HFF-Myc (cell line): ENCODE measurements at regions not wholly inside any gene's neighbourhood (a gene's known extent, or its start where the extent isn't known, plus 50 kb on each side); places are given as distances from the start of the nearest gene placed in this dataset.

Experiments used
- DNase-seq: peaks from one replicate; pipeline ENCODE4 v3.0.0-alpha.2; 2011; ENCODE audit warnings: low read depth; ENCODE audit errors: extremely low read depth
- H3K4me3 ChIP-seq: replicated peaks from 2 replicates; pipeline ENCODE4 v1.5.1; 2011; ENCODE audit warnings: low read depth, mild to moderate bottlenecking, control low read depth, low read length
- CTCF ChIP-seq: IDR thresholded peaks from 2 replicates; pipeline ENCODE4 v1.5.1; 2012; ENCODE audit warnings: mild to moderate bottlenecking, low read depth, low read length, control low read depth; ENCODE audit errors: missing control alignments

- no peak for TF ChIP-seq CTCF
- no peak overlapping the region for H3K4me3 ChIP-seq
- no peak for DNase-seq
Observed at GRCh38 chr6:41404182-41404845, 68.9 kb downstream of the NCR2 start.

GRCh38 chr6:41405941-41406727 lies 70.7 kb downstream of the NCR2 start:
- TF ChIP-seq CTCF: no peak
- H3K4me3 ChIP-seq: no peak overlapping the region
- DNase-seq: no peak

- no peak overlapping the region for H3K4me3 ChIP-seq
- TF ChIP-seq CTCF: no peak
- no peak for DNase-seq
Observed at GRCh38 chr6:41406728-41407489, 71.5 kb downstream of the NCR2 start.

- no peak for DNase-seq
- no peak overlapping the region for H3K4me3 ChIP-seq
- TF ChIP-seq CTCF: no peak
Observed at GRCh38 chr6:41408576-41408975, 73.2 kb downstream of the NCR2 start.

GRCh38 chr6:41408982-41409381 lies 73.6 kb downstream of the NCR2 start:
- no peak overlapping the region for H3K4me3 ChIP-seq
- DNase-seq: no peak
- TF ChIP-seq CTCF: no peak

GRCh38 chr6:41409489-41409888 lies 74.1 kb downstream of the NCR2 start:
- no peak for TF ChIP-seq CTCF
- no peak for DNase-seq
- no peak overlapping the region for H3K4me3 ChIP-seq
